ENCODE measurements at regions not wholly inside any gene's neighbourhood (a gene's known extent, or its start where the extent isn't known, plus 50 kb on each side); places are given as distances from the start of the nearest gene placed in this dataset.

DNA sequence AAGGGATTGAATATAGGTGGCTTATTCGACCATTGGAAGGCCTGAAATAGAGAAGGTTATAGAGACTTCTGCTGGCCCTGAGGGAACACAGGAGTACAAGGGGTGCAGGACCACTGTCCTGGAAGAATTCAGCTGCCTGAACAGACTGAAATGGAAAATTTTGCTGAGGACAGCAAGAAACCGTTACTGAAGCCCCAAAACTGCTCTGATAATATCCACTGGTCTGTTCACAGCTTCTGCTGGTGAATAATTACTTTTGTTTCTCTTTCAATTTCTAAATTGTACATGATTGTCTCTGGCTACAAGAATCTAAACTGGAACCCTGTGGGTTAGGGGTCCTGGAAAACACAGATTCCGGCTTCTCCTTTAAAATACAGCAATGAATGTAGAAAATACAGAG is 218.5 kb upstream of the CDH12 start:
- no peak overlapping the region for H3K27ac ChIP-seq
- no peaks in the 10 kb centered on the region for H3K9me3 ChIP-seq

GRCh38 chr5:23064710-23065109 is 211.6 kb upstream of the CDH12 start:
- no peak overlapping the region for H3K27ac ChIP-seq
- H3K4me1 ChIP-seq, result no peaks in the 10 kb centered on the region
- H3K4me3 ChIP-seq, result no peak overlapping the region
- 81 to 82% methylated on average over 3 of the region's 3 CpGs for WGBS, 2 donors
- H3K27me3 ChIP-seq, result no peaks in the 10 kb centered on the region
- no peak for TF ChIP-seq EP300 (IDR thresholded peaks at IDR 0.05)
- TF ChIP-seq POLR2A (IDR thresholded peaks at IDR 0.05), result no peak
- TF ChIP-seq, protein P1, sequence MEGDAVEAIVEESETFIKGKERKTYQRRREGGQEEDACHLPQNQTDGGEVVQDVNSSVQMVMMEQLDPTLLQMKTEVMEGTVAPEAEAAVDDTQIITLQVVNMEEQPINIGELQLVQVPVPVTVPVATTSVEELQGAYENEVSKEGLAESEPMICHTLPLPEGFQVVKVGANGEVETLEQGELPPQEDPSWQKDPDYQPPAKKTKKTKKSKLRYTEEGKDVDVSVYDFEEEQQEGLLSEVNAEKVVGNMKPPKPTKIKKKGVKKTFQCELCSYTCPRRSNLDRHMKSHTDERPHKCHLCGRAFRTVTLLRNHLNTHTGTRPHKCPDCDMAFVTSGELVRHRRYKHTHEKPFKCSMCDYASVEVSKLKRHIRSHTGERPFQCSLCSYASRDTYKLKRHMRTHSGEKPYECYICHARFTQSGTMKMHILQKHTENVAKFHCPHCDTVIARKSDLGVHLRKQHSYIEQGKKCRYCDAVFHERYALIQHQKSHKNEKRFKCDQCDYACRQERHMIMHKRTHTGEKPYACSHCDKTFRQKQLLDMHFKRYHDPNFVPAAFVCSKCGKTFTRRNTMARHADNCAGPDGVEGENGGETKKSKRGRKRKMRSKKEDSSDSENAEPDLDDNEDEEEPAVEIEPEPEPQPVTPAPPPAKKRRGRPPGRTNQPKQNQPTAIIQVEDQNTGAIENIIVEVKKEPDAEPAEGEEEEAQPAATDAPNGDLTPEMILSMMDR (IDR thresholded peaks at IDR 0.05), result no peak
- TF ChIP-seq POLR2AphosphoS5 (IDR thresholded peaks at IDR 0.05), result no peak
- no peaks in the 10 kb centered on the region for H3K36me3 ChIP-seq
- DNase-seq, result no peak
- ATAC-seq (ENCODE audit: low FRiP score in 2 of 2), result no peak
- H3K9me3 ChIP-seq, result no peaks in the 10 kb centered on the region

More for the DNA sequence above, 218.5 kb upstream of the CDH12 start:
- TF ChIP-seq POLR2AphosphoS5 (IDR thresholded peaks at IDR 0.05) (no peak), POLR2A (IDR thresholded peaks at IDR 0.05) (no peak), EP300 (IDR thresholded peaks at IDR 0.05) (no peak)
- TF ChIP-seq, protein P1 (IDR thresholded peaks at IDR 0.05), result no peak
- H3K4me1 ChIP-seq, result no peaks in the 10 kb centered on the region
- no peak overlapping the region for H3K4me3 ChIP-seq
- ATAC-seq (ENCODE audit: low FRiP score in 2 of 2) (no peak), DNase-seq (no peak)
- H3K36me3 ChIP-seq, result no peaks in the 10 kb centered on the region
- no peaks in the 10 kb centered on the region for H3K27me3 ChIP-seq
- 78 to 80% methylated on average over 3 of the region's 3 CpGs for WGBS, 2 donors

- H3K27me3 ChIP-seq, result no peaks in the 10 kb centered on the region
- H3K27ac ChIP-seq, result no peak overlapping the region
- H3K36me3 ChIP-seq, result no peaks in the 10 kb centered on the region
- TF ChIP-seq EP300 (IDR thresholded peaks at IDR 0.05) (no peak), POLR2AphosphoS5 (IDR thresholded peaks at IDR 0.05) (no peak), POLR2A (IDR thresholded peaks at IDR 0.05) (no peak)
- TF ChIP-seq, protein P1 (IDR thresholded peaks at IDR 0.05), result no peak
- ATAC-seq (ENCODE audit: low FRiP score in 2 of 2) (no peak), DNase-seq (no peak)
- 13 to 39% methylated on average over 1 of the region's 1 CpG for WGBS, 2 donors
- no peaks in the 10 kb centered on the region for H3K9me3 ChIP-seq
- no peaks in the 10 kb centered on the region for H3K4me1 ChIP-seq
- no peak overlapping the region for H3K4me3 ChIP-seq
These were observed 200.7 kb upstream of the CDH12 start for GRCh38 chr5:23053846-23054245.

DNA sequence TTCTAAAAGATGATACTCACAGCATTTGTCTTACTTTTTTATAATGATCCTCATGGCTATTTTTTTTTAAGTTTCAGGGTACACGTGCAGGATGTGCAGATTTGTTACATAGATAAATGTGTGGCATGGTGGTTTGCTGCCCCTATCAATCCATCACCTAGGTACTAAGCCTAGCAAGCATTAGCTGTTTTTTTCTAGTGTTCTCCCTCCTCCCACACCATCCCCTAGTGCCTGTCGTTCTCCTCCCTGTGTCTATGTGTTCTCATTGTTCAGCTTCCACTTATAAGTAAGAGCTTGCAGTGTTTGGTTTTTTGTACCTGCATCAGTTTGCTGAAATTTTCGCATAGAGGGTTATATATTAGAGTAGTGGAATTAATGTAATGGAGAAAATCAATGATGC is 189.1 kb upstream of the CDH12 start:
- Histone ChIP-seq H3K4me3 (no peak overlapping the region), H3K36me3 (no peaks in the 10 kb centered on the region), H3K4me1 (no peaks in the 10 kb centered on the region), H3K9me3 (no peaks in the 10 kb centered on the region), H3K27me3 (no peaks in the 10 kb centered on the region), H3K27ac (no peak overlapping the region)
- no peak for DNase-seq
- WGBS, 2 donors, result 26 to 28% methylated on average over 3 of the region's 3 CpGs
- no peak for ATAC-seq (ENCODE audit: low FRiP score in 2 of 2)
- TF ChIP-seq, protein P1 (IDR thresholded peaks at IDR 0.05), result no peak
- TF ChIP-seq POLR2AphosphoS5 (IDR thresholded peaks at IDR 0.05) (no peak), POLR2A (IDR thresholded peaks at IDR 0.05) (no peak), EP300 (IDR thresholded peaks at IDR 0.05) (no peak)

DNA sequence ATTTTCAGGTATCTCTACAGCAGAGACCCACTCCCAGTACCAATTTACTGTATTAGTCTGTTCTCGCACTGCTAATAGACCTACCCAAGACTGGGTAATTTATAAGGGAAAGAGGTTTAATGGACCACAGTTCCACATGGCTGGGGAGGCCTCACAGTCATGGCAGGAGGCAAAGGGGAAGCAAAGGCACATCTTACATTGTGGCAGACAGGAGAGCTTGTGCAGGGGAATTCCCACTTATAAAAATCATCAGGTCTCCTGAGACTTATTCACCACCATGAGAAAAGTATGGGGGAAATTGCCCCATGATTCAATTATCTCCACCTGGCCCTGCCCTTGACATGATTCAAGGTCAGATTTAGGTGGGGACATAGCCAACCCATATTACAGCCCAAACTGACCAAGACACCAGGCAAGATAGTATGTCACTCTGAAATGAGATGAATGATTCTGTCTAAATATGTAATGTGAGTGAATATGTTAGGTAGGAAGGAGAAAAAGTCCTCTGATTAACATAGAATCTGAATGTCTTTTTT is 182.5 kb upstream of the CDH12 start:
- no peak overlapping the region for H3K27ac ChIP-seq
- whole genome bisulfite sequencing, 2 donors, result 34 to 94% methylated on average over 1 of the region's 1 CpG
- TF ChIP-seq POLR2A (IDR thresholded peaks at IDR 0.05) (no peak), POLR2AphosphoS5 (IDR thresholded peaks at IDR 0.05) (no peak), EP300 (IDR thresholded peaks at IDR 0.05) (no peak)
- TF ChIP-seq, protein P1 (IDR thresholded peaks at IDR 0.05), result no peak
- DNase-seq, result no peak
- H3K36me3 ChIP-seq, result no peaks in the 10 kb centered on the region
- H3K4me1 ChIP-seq, result no peaks in the 10 kb centered on the region
- no peak for ATAC-seq (ENCODE audit: low FRiP score in 2 of 2)
- no peak overlapping the region for H3K4me3 ChIP-seq
- no peaks in the 10 kb centered on the region for H3K9me3 ChIP-seq
- H3K27me3 ChIP-seq, result no peaks in the 10 kb centered on the region
